SK-N-SH (cell line): ENCODE measurements at regions not wholly inside any gene's neighbourhood (a gene's known extent, or its start where the extent isn't known, plus 50 kb on each side); places are given as distances from the start of the nearest gene placed in this dataset.

Experiments used
- CHD2 ChIP-seq: fragments of 150-350 bp; IDR thresholded peaks from 2 replicates; pipeline ENCODE4 v1.6.1; 2018; ENCODE audit warnings: low read length; ENCODE audit not compliant: partially characterized antibody
- ELF1 ChIP-seq: IDR thresholded peaks from 2 replicates; pipeline ENCODE4 v1.4.0; 2012
- EP300 ChIP-seq, 2 experiments: IDR thresholded peaks; 2 replicates each; pipeline versions ENCODE4 v1.4.0 to v1.6.1; 2012; ENCODE audit warnings: borderline replicate concordance in 1 of 2, low read depth in 1 of 2, low read length in 1 of 2
- NFIC ChIP-seq: IDR thresholded peaks from 2 replicates; pipeline ENCODE4 v1.4.0; 2012; ENCODE audit warnings: borderline replicate concordance
- TAF1 ChIP-seq: IDR thresholded peaks from 2 replicates; pipeline ENCODE4 v1.6.1; 2012; ENCODE audit warnings: low read depth, mild to moderate bottlenecking, low read length, moderate library complexity, borderline replicate concordance
- TF ChIP-seq, protein P1 (sequence below): fragments of 200-600 bp; sonication (generic); IDR thresholded peaks from 2 replicates; pipeline ENCODE4 v1.6.1; 2017; ENCODE audit warnings: antibody characterized with exemption, mild to moderate bottlenecking, moderate library complexity
- TF ChIP-seq, protein P2 (sequence below): IDR thresholded peaks from 2 replicates; pipeline ENCODE4 v1.4.0; 2012; ENCODE audit warnings: low read depth
- TF ChIP-seq, protein P3 (sequence below): IDR thresholded peaks from 2 replicates; pipeline ENCODE4 v1.6.1; 2012; ENCODE audit warnings: mild to moderate bottlenecking, low read depth, low read length, moderate library complexity

DNA sequence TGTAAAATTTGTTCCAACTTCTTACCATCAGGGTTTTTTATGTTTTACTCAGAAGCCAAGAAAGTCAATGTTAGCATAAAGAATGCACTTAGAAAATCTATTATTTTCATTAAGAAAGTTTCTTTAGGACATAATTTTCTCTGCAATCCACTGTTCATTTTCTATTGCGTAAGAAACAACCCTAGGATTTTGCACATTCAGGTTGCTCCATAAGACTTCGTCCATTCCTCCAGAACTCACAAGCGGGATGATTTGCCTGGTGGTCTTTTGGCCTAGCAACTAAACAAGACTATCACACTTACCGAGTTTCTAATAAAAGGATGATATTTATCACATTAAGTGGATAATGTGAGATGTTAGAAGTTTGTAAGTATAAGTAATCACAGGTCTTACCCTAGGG lies 376.3 kb upstream of the INTU start:
- TF ChIP-seq, protein P1, sequence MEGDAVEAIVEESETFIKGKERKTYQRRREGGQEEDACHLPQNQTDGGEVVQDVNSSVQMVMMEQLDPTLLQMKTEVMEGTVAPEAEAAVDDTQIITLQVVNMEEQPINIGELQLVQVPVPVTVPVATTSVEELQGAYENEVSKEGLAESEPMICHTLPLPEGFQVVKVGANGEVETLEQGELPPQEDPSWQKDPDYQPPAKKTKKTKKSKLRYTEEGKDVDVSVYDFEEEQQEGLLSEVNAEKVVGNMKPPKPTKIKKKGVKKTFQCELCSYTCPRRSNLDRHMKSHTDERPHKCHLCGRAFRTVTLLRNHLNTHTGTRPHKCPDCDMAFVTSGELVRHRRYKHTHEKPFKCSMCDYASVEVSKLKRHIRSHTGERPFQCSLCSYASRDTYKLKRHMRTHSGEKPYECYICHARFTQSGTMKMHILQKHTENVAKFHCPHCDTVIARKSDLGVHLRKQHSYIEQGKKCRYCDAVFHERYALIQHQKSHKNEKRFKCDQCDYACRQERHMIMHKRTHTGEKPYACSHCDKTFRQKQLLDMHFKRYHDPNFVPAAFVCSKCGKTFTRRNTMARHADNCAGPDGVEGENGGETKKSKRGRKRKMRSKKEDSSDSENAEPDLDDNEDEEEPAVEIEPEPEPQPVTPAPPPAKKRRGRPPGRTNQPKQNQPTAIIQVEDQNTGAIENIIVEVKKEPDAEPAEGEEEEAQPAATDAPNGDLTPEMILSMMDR: no peak
- TF ChIP-seq ELF1 (no peak), EP300 (IDR thresholded peaks at IDR 0.05; ENCODE audit: borderline replicate concordance in 1 of 2, low read depth in 1 of 2, low read length in 1 of 2) (no peak), TAF1 (no peak), NFIC (no peak), CHD2 (no peak)
- TF ChIP-seq, protein P2, sequence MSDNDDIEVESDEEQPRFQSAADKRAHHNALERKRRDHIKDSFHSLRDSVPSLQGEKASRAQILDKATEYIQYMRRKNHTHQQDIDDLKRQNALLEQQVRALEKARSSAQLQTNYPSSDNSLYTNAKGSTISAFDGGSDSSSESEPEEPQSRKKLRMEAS: no peak
- TF ChIP-seq, protein P3, sequence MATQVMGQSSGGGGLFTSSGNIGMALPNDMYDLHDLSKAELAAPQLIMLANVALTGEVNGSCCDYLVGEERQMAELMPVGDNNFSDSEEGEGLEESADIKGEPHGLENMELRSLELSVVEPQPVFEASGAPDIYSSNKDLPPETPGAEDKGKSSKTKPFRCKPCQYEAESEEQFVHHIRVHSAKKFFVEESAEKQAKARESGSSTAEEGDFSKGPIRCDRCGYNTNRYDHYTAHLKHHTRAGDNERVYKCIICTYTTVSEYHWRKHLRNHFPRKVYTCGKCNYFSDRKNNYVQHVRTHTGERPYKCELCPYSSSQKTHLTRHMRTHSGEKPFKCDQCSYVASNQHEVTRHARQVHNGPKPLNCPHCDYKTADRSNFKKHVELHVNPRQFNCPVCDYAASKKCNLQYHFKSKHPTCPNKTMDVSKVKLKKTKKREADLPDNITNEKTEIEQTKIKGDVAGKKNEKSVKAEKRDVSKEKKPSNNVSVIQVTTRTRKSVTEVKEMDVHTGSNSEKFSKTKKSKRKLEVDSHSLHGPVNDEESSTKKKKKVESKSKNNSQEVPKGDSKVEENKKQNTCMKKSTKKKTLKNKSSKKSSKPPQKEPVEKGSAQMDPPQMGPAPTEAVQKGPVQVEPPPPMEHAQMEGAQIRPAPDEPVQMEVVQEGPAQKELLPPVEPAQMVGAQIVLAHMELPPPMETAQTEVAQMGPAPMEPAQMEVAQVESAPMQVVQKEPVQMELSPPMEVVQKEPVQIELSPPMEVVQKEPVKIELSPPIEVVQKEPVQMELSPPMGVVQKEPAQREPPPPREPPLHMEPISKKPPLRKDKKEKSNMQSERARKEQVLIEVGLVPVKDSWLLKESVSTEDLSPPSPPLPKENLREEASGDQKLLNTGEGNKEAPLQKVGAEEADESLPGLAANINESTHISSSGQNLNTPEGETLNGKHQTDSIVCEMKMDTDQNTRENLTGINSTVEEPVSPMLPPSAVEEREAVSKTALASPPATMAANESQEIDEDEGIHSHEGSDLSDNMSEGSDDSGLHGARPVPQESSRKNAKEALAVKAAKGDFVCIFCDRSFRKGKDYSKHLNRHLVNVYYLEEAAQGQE: no peak
